NCI-H2029 (cell line): ENCODE measurements at regions not wholly inside any gene's neighbourhood (a gene's known extent, or its start where the extent isn't known, plus 50 kb on each side); places are given as distances from the start of the nearest gene placed in this dataset.

Experiments used
- DNase-seq: peaks from one replicate; lab custom pipeline; 2025; lab: John Stamatoyannopoulos, UW

- DNase-seq: no peak
Measured at GRCh38 chrX:33465137-33465536, 253.8 kb upstream of the DMD start.

- no peak for DNase-seq
Measured at GRCh38 chrX:33457102-33457501, 245.8 kb upstream of the DMD start.

- DNase-seq: no peak
Measured at GRCh38 chrX:33447285-33447684, 235.9 kb upstream of the DMD start.

- DNase-seq: peak; percentile 11
Measured at GRCh38 chrX:33434256-33435092, 223.1 kb upstream of the DMD start.

GRCh38 chrX:33416273-33416805 is 205.0 kb upstream of the DMD start:
- DNase-seq: no peak

- no peak for DNase-seq
Measured at GRCh38 chrX:33415459-33415858, 204.1 kb upstream of the DMD start.

GRCh38 chrX:33385546-33385945 is 174.2 kb upstream of the DMD start:
- DNase-seq: no peak

- DNase-seq: no peak
Measured at GRCh38 chrX:33379839-33380238, 168.5 kb upstream of the DMD start.

- DNase-seq: no peak
Measured at GRCh38 chrX:33357606-33358005, 146.3 kb upstream of the DMD start.

GRCh38 chrX:33339219-33339618 is 127.9 kb upstream of the DMD start:
- DNase-seq: no peak

GRCh38 chrX:33336783-33337182 is 125.4 kb upstream of the DMD start:
- no peak for DNase-seq

GRCh38 chrX:33333271-33333670 is 121.9 kb upstream of the DMD start:
- no peak for DNase-seq

GRCh38 chrX:33330798-33331197 is 119.4 kb upstream of the DMD start:
- no peak for DNase-seq

- DNase-seq: no peak
Measured at GRCh38 chrX:33324099-33324498, 112.8 kb upstream of the DMD start.

GRCh38 chrX:33307911-33308354 is 96.6 kb upstream of the DMD start:
- no peak for DNase-seq

- DNase-seq: no peak
Measured at GRCh38 chrX:33298622-33299021, 87.3 kb upstream of the DMD start.

GRCh38 chrX:33285550-33285949 is 74.2 kb upstream of the DMD start:
- no peak for DNase-seq

- no peak for DNase-seq
Measured at GRCh38 chrX:33277046-33277445, 65.7 kb upstream of the DMD start.

- no peak for DNase-seq
Measured at GRCh38 chrX:33273535-33273934, 62.2 kb upstream of the DMD start.

GRCh38 chrX:33272986-33273385 is 61.6 kb upstream of the DMD start:
- no peak for DNase-seq
